ENCODE measurements at regions not wholly inside any gene's neighbourhood (a gene's known extent, or its start where the extent isn't known, plus 50 kb on each side); places are given as distances from the start of the nearest gene placed in this dataset.

GRCh38 chr13:47033216-47033615 is 136.4 kb upstream of the HTR2A start:
- peak; percentile 26 for DNase-seq (ENCODE audit: low read depth)
- no peak overlapping the region for H3K4me3 ChIP-seq (ENCODE audit: low read length)
- TF ChIP-seq CTCF (IDR thresholded peaks at IDR 0.05; ENCODE audit: insufficient read depth, low read depth, low read length, missing control alignments): no peak

GRCh38 chr13:47027780-47028437 is 131.1 kb upstream of the HTR2A start:
- DNase-seq (ENCODE audit: low read depth): no peak
- no peak for TF ChIP-seq CTCF (IDR thresholded peaks at IDR 0.05; ENCODE audit: insufficient read depth, low read depth, low read length, missing control alignments)

GRCh38 chr13:47025791-47026447 is 129.1 kb upstream of the HTR2A start:
- H3K4me3 ChIP-seq (ENCODE audit: low read length): no peak overlapping the region
- DNase-seq (ENCODE audit: low read depth): no peak
- no peak for TF ChIP-seq CTCF (IDR thresholded peaks at IDR 0.05; ENCODE audit: insufficient read depth, low read depth, low read length, missing control alignments)

More at GRCh38 chr13:47027780-47028437, 131.1 kb upstream of the HTR2A start:
- no peak overlapping the region for H3K4me3 ChIP-seq (ENCODE audit: low read length)

GRCh38 chr13:47019977-47020376 is 123.1 kb upstream of the HTR2A start:
- no peak for TF ChIP-seq CTCF (IDR thresholded peaks at IDR 0.05; ENCODE audit: insufficient read depth, low read depth, low read length, missing control alignments)
- H3K4me3 ChIP-seq (ENCODE audit: low read length): no peak overlapping the region
- no peak for DNase-seq (ENCODE audit: low read depth)

- DNase-seq (ENCODE audit: low read depth): peak; percentile 12
- no peak for TF ChIP-seq CTCF (IDR thresholded peaks at IDR 0.05; ENCODE audit: insufficient read depth, low read depth, low read length, missing control alignments)
- no peak overlapping the region for H3K4me3 ChIP-seq (ENCODE audit: low read length)
Observed at GRCh38 chr13:47017476-47017875, 120.6 kb upstream of the HTR2A start.

- no peak overlapping the region for H3K4me3 ChIP-seq (ENCODE audit: low read length)
- no peak for TF ChIP-seq CTCF (IDR thresholded peaks at IDR 0.05; ENCODE audit: insufficient read depth, low read depth, low read length, missing control alignments)
- DNase-seq (ENCODE audit: low read depth): no peak
Observed at GRCh38 chr13:47008318-47008717, 111.5 kb upstream of the HTR2A start.
